IMR-90 (cell line): ENCODE measurements at regions not wholly inside any gene's neighbourhood (a gene's known extent, or its start where the extent isn't known, plus 50 kb on each side); places are given as distances from the start of the nearest gene placed in this dataset.

Experiments
- ATAC-seq: fragments of 200-7000 bp; cut with Tn5 transposase; 2 replicates; pipeline ENCODE4 v1.9.1; 2020; ENCODE audit warnings: low read depth, mild to moderate bottlenecking, moderate library complexity
- BruUV-seq: library from RNA; stranded (reverse); fragments of 400-500 nt; replicated peaks from 2 replicates; lab custom pipeline; 2021; lab: Mats Ljungman, UMichigan
- CTCF ChIA-PET: fragments of 300-600 bp; formaldehyde crosslinking; extraction: SDS; loops from one replicate; lab custom pipeline; 2021; ENCODE audit warnings: antibody characterized with exemption; lab: Yijun Ruan, JAX
- POLR2A ChIA-PET: fragments of 300-600 bp; sonication (Branson Sonifier 250); formaldehyde crosslinking; loops from one replicate; lab custom pipeline; 2022; ENCODE audit warnings: antibody characterized with exemption; ENCODE audit not compliant: unreplicated experiment; lab: Charles Lee
- DNase-seq: peaks from one replicate; pipeline ENCODE4 v3.0.0; 2013
- H2AFZ ChIP-seq: replicated peaks from 2 replicates; pipeline ENCODE3; 2013; ENCODE audit warnings: low read length, mild to moderate bottlenecking; ENCODE audit not compliant: poor library complexity
- H2AK5ac ChIP-seq: 2 replicates; pipeline ENCODE4 v1.6.1; 2013; ENCODE audit warnings: low read depth, low read length, inconsistent platforms
- H2AK9ac ChIP-seq: replicated peaks from 2 replicates; pipeline ENCODE3; 2013; ENCODE audit warnings: mild to moderate bottlenecking, low read depth, low read length, moderate library complexity; ENCODE audit not compliant: poor library complexity
- H2BK120ac ChIP-seq: 2 replicates; pipeline ENCODE4 v1.6.1; 2013; ENCODE audit warnings: low read depth, low read length, inconsistent platforms
- H2BK15ac ChIP-seq: 3 replicates; pipeline ENCODE4 v1.6.1; 2013; ENCODE audit warnings: low read depth, low read length, inconsistent platforms
- H2BK20ac ChIP-seq: 2 replicates; pipeline ENCODE4 v1.6.1; 2013; ENCODE audit warnings: low read depth, mild to moderate bottlenecking, inconsistent platforms, low read length, moderate library complexity
- H2BK5ac ChIP-seq: 2 replicates; pipeline ENCODE4 v1.6.1; 2013; ENCODE audit warnings: mild to moderate bottlenecking, low read depth, low read length, inconsistent platforms; ENCODE audit not compliant: poor library complexity, severe bottlenecking
- H3K14ac ChIP-seq: replicated peaks from 2 replicates; pipeline ENCODE4 v1.6.1; 2013; ENCODE audit warnings: low read depth, low read length, inconsistent platforms
- H3K18ac ChIP-seq: 2 replicates; pipeline ENCODE4 v1.6.1; 2013; ENCODE audit warnings: low read depth, low read length, control low read depth
- H3K23ac ChIP-seq: 2 replicates; pipeline ENCODE4 v1.6.1; 2013; ENCODE audit warnings: low read depth, low read length, inconsistent platforms
- H3K27ac ChIP-seq: 2 replicates; pipeline ENCODE4 v1.5.1; 2013; ENCODE audit warnings: mild to moderate bottlenecking, control low read depth, low read length; ENCODE audit not compliant: insufficient read depth
- H3K27me3 ChIP-seq: 2 replicates; pipeline ENCODE4 v1.6.1; 2013; ENCODE audit warnings: low read length; ENCODE audit not compliant: control insufficient read depth, insufficient read depth
- H3K36me3 ChIP-seq: 2 replicates; pipeline ENCODE4 v1.6.1; 2013; ENCODE audit warnings: low read length, mixed read lengths; ENCODE audit not compliant: control insufficient read depth, insufficient read depth
- H3K4ac ChIP-seq: 2 replicates; pipeline ENCODE4 v1.6.1; 2013; ENCODE audit warnings: low read depth, low read length, inconsistent platforms
- H3K4me1 ChIP-seq: 2 replicates; pipeline ENCODE4 v1.6.1; 2013; ENCODE audit warnings: low read length, mixed read lengths; ENCODE audit not compliant: control insufficient read depth, insufficient read depth
- H3K4me2 ChIP-seq: 2 replicates; pipeline ENCODE4 v1.6.1; 2013; ENCODE audit warnings: low read depth, mild to moderate bottlenecking, control low read depth, low read length, moderate library complexity
- H3K4me3 ChIP-seq: 2 replicates; pipeline ENCODE4 v1.5.1; 2013; ENCODE audit warnings: low read depth, mild to moderate bottlenecking, control low read depth, low read length, moderate library complexity; ENCODE audit not compliant: insufficient read depth
- H3K56ac ChIP-seq: 2 replicates; pipeline ENCODE4 v1.6.1; 2013; ENCODE audit warnings: low read length, inconsistent platforms; ENCODE audit not compliant: insufficient read depth; ENCODE audit errors: extremely low read depth
- H3K79me1 ChIP-seq, 2 experiments: 2 replicates each; pipeline ENCODE4 v1.6.1; 2013; ENCODE audit warnings: low read length in 2 of 2, inconsistent platforms in 1 of 2, low read depth in 1 of 2
- H3K9ac ChIP-seq: 2 replicates; pipeline ENCODE4 v1.6.1; 2013; ENCODE audit warnings: low read depth, low read length, control low read depth
- H3K9me1 ChIP-seq: 2 replicates; pipeline ENCODE4 v1.6.1; 2013; ENCODE audit warnings: low read length, inconsistent platforms; ENCODE audit not compliant: insufficient read depth
- H3K9me3 ChIP-seq: 2 replicates; pipeline ENCODE4 v1.6.1; 2013; ENCODE audit warnings: low read length; ENCODE audit not compliant: control insufficient read depth, insufficient read depth
- H4K20me1 ChIP-seq: 2 replicates; pipeline ENCODE4 v1.6.1; 2013; ENCODE audit warnings: low read length, inconsistent platforms; ENCODE audit not compliant: insufficient read depth
- H4K5ac ChIP-seq: 2 replicates; pipeline ENCODE4 v1.6.1; 2013; ENCODE audit warnings: mild to moderate bottlenecking, low read depth, low read length, control low read depth
- H4K8ac ChIP-seq, 2 experiments: 2 replicates each; pipeline ENCODE4 v1.6.1; 2013; ENCODE audit warnings: low read depth in 2 of 2, low read length in 2 of 2, control low read depth in 1 of 2, inconsistent platforms in 1 of 2
- H4K91ac ChIP-seq: 2 replicates; pipeline ENCODE4 v1.6.1; 2013; ENCODE audit warnings: low read depth, low read length, inconsistent platforms; ENCODE audit not compliant: insufficient read depth
- CEBPB ChIP-seq: IDR thresholded peaks from 2 replicates; pipeline ENCODE4 v1.6.1; 2012; ENCODE audit warnings: low read depth, low read length, improper control_type of control experiment
- MAZ ChIP-seq: IDR thresholded peaks from 2 replicates; pipeline ENCODE4 v1.6.1; 2012; ENCODE audit warnings: low read depth, mild to moderate bottlenecking, low read length, improper control_type of control experiment, moderate library complexity, borderline replicate concordance
- MXI1 ChIP-seq: IDR thresholded peaks from 2 replicates; pipeline ENCODE4 v1.6.1; 2012; ENCODE audit warnings: low read depth, mild to moderate bottlenecking, low read length, moderate library complexity, borderline replicate concordance
- POLR2A ChIP-seq: IDR thresholded peaks from 2 replicates; pipeline ENCODE4 v1.6.1; 2012; ENCODE audit warnings: mild to moderate bottlenecking, low read depth, low read length
- RCOR1 ChIP-seq: IDR thresholded peaks from 2 replicates; pipeline ENCODE4 v1.6.1; 2012; ENCODE audit warnings: mild to moderate bottlenecking, low read length, improper control_type of control experiment; ENCODE audit not compliant: insufficient replicate concordance
- SMC3 ChIP-seq: fragments of 150-350 bp; IDR thresholded peaks from 2 replicates; pipeline ENCODE4 v1.6.1; 2016; ENCODE audit warnings: low read depth, mild to moderate bottlenecking, antibody characterized with exemption, low read length, moderate library complexity
- USF2 ChIP-seq: fragments of 150-350 bp; IDR thresholded peaks from 2 replicates; pipeline ENCODE4 v1.6.1; 2017; ENCODE audit warnings: mild to moderate bottlenecking, antibody characterized with exemption, low read length, low read depth
- WGBS, 2 experiments: methylation state at CpG; one replicate each; pipeline versions ENCODE4 v1.1.5 to v1.1.7; 2013; ENCODE audit warnings: missing lambda C conversion rate in 2 of 2; ENCODE audit not compliant: insufficient read length in 1 of 2; ENCODE audit errors: extremely low coverage in 2 of 2; 5-methylcytosine and 5-hydroxymethylcytosine counted together
- dilution Hi-C: fragments of 300-500 bp; cut with HindIII; formaldehyde crosslinking; loops from one replicate; pipeline ENCODE4 v1.14.3; 2018; ENCODE audit warnings: low sequenced_read_pairs; ENCODE audit not compliant: unreplicated experiment
- in situ Hi-C: fragments of 300-500 bp; cut with MboI; formaldehyde crosslinking; loops from 3 replicates; pipeline ENCODE4 v1.14.3; 2019; ENCODE audit warnings: low sequenced_read_pairs, inconsistent platforms, mixed read lengths
- intact Hi-C: fragments of 100-400 bp; cut with micrococcal nuclease; formaldehyde crosslinking; loops from 2 replicates; pipeline ENCODE4 v1.10.0; 2022

- Histone ChIP-seq H3K4me3 (no peak overlapping the region), H2AK9ac (no peak overlapping the region), H3K18ac (no peak overlapping the region), H4K5ac (no peak overlapping the region), H3K9me3 (no peaks in the 10 kb centered on the region), H2BK5ac (no peak overlapping the region), H2BK20ac (no peak overlapping the region), H2AK5ac (no peak overlapping the region), H3K4ac (no peak overlapping the region), H3K36me3 (no peaks in the 10 kb centered on the region), H3K23ac (no peak overlapping the region), H3K4me2 (no peak overlapping the region), H3K79me1 (no peaks in the 10 kb centered on the region), H2BK120ac (no peak overlapping the region), H2AFZ (no peak overlapping the region), H3K9me1 (no peaks in the 10 kb centered on the region), H4K91ac (no peak overlapping the region), H4K20me1 (no peaks in the 10 kb centered on the region), H3K27me3 (no peaks in the 10 kb centered on the region), H4K8ac (no peak overlapping the region), H3K27ac (no peak overlapping the region), H3K56ac (no peak overlapping the region), H2BK15ac (no peak overlapping the region), H3K4me1 (peaks cover 8% of the 10 kb centered on the region), H3K14ac (no peak overlapping the region), H3K9ac (no peak overlapping the region)
- no TSS peak for BruUV-seq
- intact Hi-C loops: no loop called here
- ATAC-seq: no peak
- no CpG with 5 or more reads among the region's 5 CpGs for WGBS, 2 experiments
- DNase-seq: no peak
- ChIA-PET POLR2A (no interaction called here), CTCF (no interaction called here)
- no peak for TF ChIP-seq MAZ
- TF ChIP-seq CEBPB: no peak
- no peak for TF ChIP-seq USF2
- no peak for TF ChIP-seq POLR2A
- no peak for TF ChIP-seq MXI1
- no peak for TF ChIP-seq SMC3
- no peak for TF ChIP-seq RCOR1
- dilution Hi-C loops: no loop called here
- in situ Hi-C loops: no loop called here
These were observed 97.9 kb upstream of the RANBP6 start for GRCh38 chr9:6113312-6113711.
